ENCODE measurements at regions not wholly inside any gene's neighbourhood (a gene's known extent, or its start where the extent isn't known, plus 50 kb on each side); places are given as distances from the start of the nearest gene placed in this dataset.

DNA sequence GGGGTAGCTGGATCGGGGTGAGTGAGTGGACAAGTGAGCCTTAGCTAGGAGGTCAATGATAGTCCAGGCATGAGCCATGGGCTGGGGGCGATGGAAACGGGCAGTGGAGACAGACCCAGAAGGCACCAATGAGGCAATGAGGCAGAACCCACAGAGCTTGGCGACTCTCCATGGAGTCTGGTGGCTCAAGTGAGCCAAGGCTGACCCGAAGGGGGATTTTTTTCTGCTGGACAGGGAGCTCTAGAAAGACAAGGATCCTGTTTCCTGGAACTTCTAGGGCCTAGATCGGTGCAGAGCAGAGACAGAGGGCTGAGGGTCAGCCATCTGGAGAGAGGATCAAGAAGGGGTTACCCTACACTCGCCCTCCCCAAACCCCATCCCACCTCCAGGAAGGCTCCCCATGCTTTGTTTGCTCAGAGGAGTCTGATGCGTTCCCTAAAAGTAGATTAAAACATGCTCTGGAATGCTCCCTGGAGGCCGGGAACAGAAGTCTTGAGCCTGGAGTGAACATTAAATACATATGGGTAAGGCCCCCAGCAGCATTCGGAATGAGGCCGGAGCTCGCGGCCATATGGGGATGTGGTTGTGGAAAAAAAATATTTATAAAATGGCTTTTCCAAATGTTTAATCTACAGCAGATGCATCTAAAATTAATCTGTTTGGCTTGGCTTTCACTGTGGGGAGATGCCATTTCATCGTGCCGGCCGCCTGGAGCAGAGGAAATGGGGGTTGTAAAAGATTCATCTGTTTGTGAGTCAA lies 237.8 kb upstream of the PMEPA1 start:
- peak; percentile 44 for DNase-seq (ENCODE audit: low read depth)
- TF ChIP-seq CTCF (IDR thresholded peaks at IDR 0.05; ENCODE audit: insufficient read depth, low read depth, low read length): no peak
- no peak overlapping the region for H3K4me3 ChIP-seq (ENCODE audit: low read depth, low read length)

DNA sequence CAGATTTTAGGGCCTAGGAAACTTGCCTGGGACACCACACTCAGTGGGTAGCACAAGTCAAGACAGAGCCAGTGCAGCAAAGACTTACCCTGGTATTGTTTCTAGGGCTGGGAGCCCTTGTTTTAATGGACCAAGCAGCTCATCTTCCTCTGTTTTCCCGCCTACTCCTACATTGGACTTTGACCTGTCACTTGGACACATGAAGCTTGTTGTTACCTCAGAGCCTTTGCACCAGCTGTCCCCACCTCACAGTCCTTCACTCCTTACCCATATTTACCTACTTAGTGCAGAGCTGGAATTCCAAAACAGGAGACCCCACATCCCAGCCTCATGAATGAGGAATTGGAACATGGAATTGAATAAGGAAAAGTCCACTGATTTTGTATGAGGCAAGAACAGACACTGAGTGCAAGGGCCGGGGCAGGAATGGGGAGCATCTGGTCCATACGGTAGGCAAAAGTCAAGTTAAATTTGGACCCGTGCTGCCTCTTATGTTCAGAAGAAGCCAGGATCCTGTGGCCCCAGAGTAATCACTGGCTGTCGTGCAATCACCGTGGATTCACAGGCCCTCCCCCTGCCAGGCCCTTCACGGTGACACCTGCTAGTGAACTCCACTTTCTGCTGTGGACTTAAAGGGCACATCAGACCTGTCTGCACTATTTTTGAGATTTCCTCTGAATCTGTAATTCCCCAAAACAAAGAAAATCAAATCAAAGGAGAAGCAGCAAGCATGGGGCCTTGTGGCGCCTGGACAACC lies 236.9 kb upstream of the PMEPA1 start:
- H3K4me3 ChIP-seq (ENCODE audit: low read depth, low read length): no peak overlapping the region
- DNase-seq (ENCODE audit: low read depth): no peak
- no peak for TF ChIP-seq CTCF (IDR thresholded peaks at IDR 0.05; ENCODE audit: insufficient read depth, low read depth, low read length)

DNA sequence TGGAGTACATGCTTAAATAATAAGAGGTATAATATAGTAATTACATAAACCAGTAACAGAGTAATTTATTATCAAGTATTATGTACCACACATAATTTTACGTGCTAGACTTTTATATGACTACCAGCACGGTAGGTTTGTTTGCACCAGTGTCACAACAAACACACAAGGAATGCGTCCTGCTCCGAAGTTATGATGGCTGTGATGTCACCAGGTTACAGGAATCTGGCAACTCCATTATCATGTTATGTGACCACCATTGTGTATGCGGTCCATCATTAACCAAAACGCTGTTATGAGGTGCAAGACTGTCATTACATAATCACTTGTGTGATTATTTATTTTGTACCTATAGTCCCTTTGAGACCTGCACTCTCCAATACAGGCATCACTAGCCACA lies 235.2 kb upstream of the PMEPA1 start:
- no peak for DNase-seq (ENCODE audit: low read depth)
- no peak overlapping the region for H3K4me3 ChIP-seq (ENCODE audit: low read depth, low read length)
- no peak for TF ChIP-seq CTCF (IDR thresholded peaks at IDR 0.05; ENCODE audit: insufficient read depth, low read depth, low read length)

GRCh38 chr20:57943950-57944349 lies 234.1 kb upstream of the PMEPA1 start:
- DNase-seq (ENCODE audit: low read depth): no peak
- no peak for TF ChIP-seq CTCF (IDR thresholded peaks at IDR 0.05; ENCODE audit: insufficient read depth, low read depth, low read length)
- no peak overlapping the region for H3K4me3 ChIP-seq (ENCODE audit: low read depth, low read length)

DNA sequence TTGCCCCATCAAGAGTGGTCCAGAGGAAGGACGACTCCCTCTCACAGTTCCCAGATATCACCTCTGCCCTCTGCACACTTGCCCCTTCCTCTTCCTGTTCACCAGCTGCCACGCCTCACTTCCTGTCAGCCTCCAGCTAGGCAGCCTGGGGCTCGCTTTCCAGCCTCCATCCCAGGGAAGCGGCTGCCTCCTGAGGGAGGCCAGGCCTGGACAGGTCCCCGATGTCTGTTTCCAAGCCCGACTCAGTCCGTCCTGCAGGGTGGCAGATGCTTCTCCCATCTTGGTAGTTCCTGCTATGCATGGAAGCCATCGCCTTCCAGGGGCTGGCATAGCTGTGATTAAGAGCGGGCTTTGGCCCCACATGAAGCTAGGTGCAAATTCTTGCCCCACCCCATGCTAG lies 233.5 kb upstream of the PMEPA1 start:
- no peak for TF ChIP-seq CTCF (IDR thresholded peaks at IDR 0.05; ENCODE audit: insufficient read depth, low read depth, low read length)
- DNase-seq (ENCODE audit: low read depth): no peak
- no peak overlapping the region for H3K4me3 ChIP-seq (ENCODE audit: low read depth, low read length)

GRCh38 chr20:57941604-57942381 lies 232.0 kb upstream of the PMEPA1 start:
- TF ChIP-seq CTCF (IDR thresholded peaks at IDR 0.05; ENCODE audit: insufficient read depth, low read depth, low read length): no peak
- DNase-seq (ENCODE audit: low read depth): no peak

More at GRCh38 chr20:57941604-57942381, 232.0 kb upstream of the PMEPA1 start:
- no peak overlapping the region for H3K4me3 ChIP-seq (ENCODE audit: low read depth, low read length)
